H9 (cell line): ENCODE measurements at regions not wholly inside any gene's neighbourhood (a gene's known extent, or its start where the extent isn't known, plus 50 kb on each side); places are given as distances from the start of the nearest gene placed in this dataset.

Experiments used
- DNase-seq: peaks from one replicate; pipeline ENCODE4 v3.0.0-alpha.2; 2017
- H2AFZ ChIP-seq: one replicate; pipeline ENCODE4 v1.6.1; 2013; ENCODE audit warnings: mild to moderate bottlenecking, low read length, control low read depth, moderate library complexity
- H2AK5ac ChIP-seq: 2 replicates; pipeline ENCODE4 v1.6.1; 2013; ENCODE audit warnings: low read length, control low read depth, mixed read lengths; ENCODE audit not compliant: insufficient read length
- H2BK120ac ChIP-seq: one replicate; pipeline ENCODE4 v1.6.1; 2013; ENCODE audit warnings: low read depth, mild to moderate bottlenecking, low read length, control low read depth, inconsistent platforms; ENCODE audit not compliant: poor library complexity, severe bottlenecking
- H2BK12ac ChIP-seq: 2 replicates; pipeline ENCODE4 v1.6.1; 2013; ENCODE audit warnings: low read length, control low read depth, mixed read lengths, low read depth; ENCODE audit not compliant: insufficient read length
- H2BK15ac ChIP-seq: 2 replicates; pipeline ENCODE4 v1.6.1; 2013; ENCODE audit warnings: low read depth, low read length, control low read depth
- H2BK20ac ChIP-seq: one replicate; pipeline ENCODE4 v1.6.1; 2013; ENCODE audit warnings: low read depth, mild to moderate bottlenecking, low read length, control low read depth, inconsistent platforms; ENCODE audit not compliant: poor library complexity, severe bottlenecking
- H2BK5ac ChIP-seq: 2 replicates; pipeline ENCODE4 v1.6.1; 2013; ENCODE audit warnings: low read length, control low read depth, mixed read lengths; ENCODE audit not compliant: insufficient read length
- H3K14ac ChIP-seq: 2 replicates; pipeline ENCODE4 v1.6.1; 2013; ENCODE audit warnings: low read length, control low read depth; ENCODE audit not compliant: insufficient read depth
- H3K18ac ChIP-seq: 2 replicates; pipeline ENCODE4 v1.6.1; 2013; ENCODE audit warnings: low read depth, mild to moderate bottlenecking, mixed read lengths, low read length, control low read depth; ENCODE audit not compliant: insufficient read length
- H3K23ac ChIP-seq: 2 replicates; pipeline ENCODE4 v1.6.1; 2013; ENCODE audit warnings: low read length, control low read depth, mixed read lengths, low read depth; ENCODE audit not compliant: insufficient read length
- H3K23me2 ChIP-seq: 2 replicates; pipeline ENCODE4 v1.6.1; 2013; ENCODE audit warnings: low read depth, mild to moderate bottlenecking, mixed read lengths, low read length, control low read depth; ENCODE audit not compliant: insufficient read length, poor library complexity, severe bottlenecking
- H3K27ac ChIP-seq: 2 replicates; pipeline ENCODE4 v1.5.1; 2013; ENCODE audit warnings: low read length, control low read depth, mixed read lengths, low read depth; ENCODE audit not compliant: insufficient read length
- H3K27me3 ChIP-seq: 2 replicates; pipeline ENCODE4 v1.6.1; 2013; ENCODE audit warnings: low read length, control low read depth, inconsistent platforms; ENCODE audit not compliant: insufficient read depth
- H3K4ac ChIP-seq: 2 replicates; pipeline ENCODE4 v1.6.1; 2013; ENCODE audit warnings: low read depth, mild to moderate bottlenecking, control low read depth, inconsistent platforms, low read length, moderate library complexity
- H3K4me1 ChIP-seq: 2 replicates; pipeline ENCODE4 v1.6.1; 2013; ENCODE audit warnings: low read length, control low read depth, inconsistent platforms; ENCODE audit not compliant: insufficient read depth
- H3K4me2 ChIP-seq: 2 replicates; pipeline ENCODE4 v1.6.1; 2013; ENCODE audit warnings: low read length, control low read depth, mixed read lengths; ENCODE audit not compliant: insufficient read length, insufficient read depth
- H3K56ac ChIP-seq: 2 replicates; pipeline ENCODE4 v1.6.1; 2013; ENCODE audit warnings: low read depth, mild to moderate bottlenecking, mixed read lengths, low read length, control low read depth; ENCODE audit not compliant: insufficient read length
- H3K79me1 ChIP-seq: 2 replicates; pipeline ENCODE4 v1.6.1; 2013; ENCODE audit warnings: low read depth, mild to moderate bottlenecking, moderate library complexity, low read length, control low read depth, inconsistent platforms; ENCODE audit not compliant: insufficient read depth, poor library complexity, severe bottlenecking
- H3K79me2 ChIP-seq: 2 replicates; pipeline ENCODE4 v1.6.1; 2013; ENCODE audit warnings: low read length, control low read depth, inconsistent platforms; ENCODE audit not compliant: insufficient read depth
- H3K9ac ChIP-seq: 2 replicates; pipeline ENCODE4 v1.6.1; 2013; ENCODE audit warnings: low read length, control low read depth, mixed read lengths; ENCODE audit not compliant: insufficient read length; ENCODE audit errors: extremely low read depth
- H3K9me3 ChIP-seq: one replicate; pipeline ENCODE4 v1.6.1; 2013; ENCODE audit warnings: low read depth, low read length, inconsistent platforms; ENCODE audit not compliant: control insufficient read depth
- H3T11ph ChIP-seq: one replicate; pipeline ENCODE4 v1.6.1; 2013; ENCODE audit warnings: mild to moderate bottlenecking, low read length, control low read depth, inconsistent platforms
- H4K20me1 ChIP-seq: one replicate; pipeline ENCODE4 v1.6.1; 2013; ENCODE audit not compliant: control insufficient read depth, insufficient read length, insufficient read depth
- H4K5ac ChIP-seq: 2 replicates; pipeline ENCODE4 v1.6.1; 2013; ENCODE audit warnings: low read depth, mild to moderate bottlenecking, mixed read lengths, low read length, control low read depth; ENCODE audit not compliant: insufficient read length
- H4K8ac ChIP-seq: replicated peaks from 2 replicates; pipeline ENCODE4 v1.6.1; 2013; ENCODE audit warnings: low read length, control low read depth, mixed read lengths, low read depth; ENCODE audit not compliant: insufficient read length
- H4K91ac ChIP-seq: 2 replicates; pipeline ENCODE4 v1.6.1; 2013; ENCODE audit warnings: low read depth, mild to moderate bottlenecking, moderate library complexity, mixed read lengths, low read length, control low read depth; ENCODE audit not compliant: insufficient read length
- H3K27ac Mint-ChIP-seq, 3 experiments: 2 replicates in 2 of 3; 3 replicates in 1 of 3; pipeline ENCODE4 v1.8.0; 2020 to 2021; ENCODE audit warnings: mixed read lengths in 3 of 3, mild to moderate bottlenecking in 1 of 3, moderate library complexity in 1 of 3
- H3K27me3 Mint-ChIP-seq: 2 replicates; pipeline ENCODE4 v1.8.0; 2021; ENCODE audit warnings: low read depth, mild to moderate bottlenecking, moderate library complexity, mixed read lengths
- H3K36me3 Mint-ChIP-seq, 3 experiments: 2 replicates in 2 of 3; 3 replicates in 1 of 3; pipeline ENCODE4 v1.8.0; 2020 to 2021; ENCODE audit warnings: low read depth in 3 of 3, mixed read lengths in 3 of 3; ENCODE audit not compliant: insufficient read depth in 1 of 3
- H3K4me1 Mint-ChIP-seq, 2 experiments: 2 replicates each; pipeline ENCODE4 v1.8.0; 2020; ENCODE audit warnings: mixed read lengths in 2 of 2
- H3K4me3 Mint-ChIP-seq, 2 experiments: 2 replicates in 1 of 2; 3 replicates in 1 of 2; pipeline ENCODE4 v1.8.0; 2020 to 2021; ENCODE audit warnings: mild to moderate bottlenecking in 2 of 2, mixed read lengths in 2 of 2, moderate library complexity in 1 of 2
- H3K9me3 Mint-ChIP-seq, 2 experiments: 2 replicates in 1 of 2; 3 replicates in 1 of 2; pipeline ENCODE4 v1.8.0; 2020; ENCODE audit warnings: mild to moderate bottlenecking in 2 of 2, mixed read lengths in 2 of 2, moderate library complexity in 1 of 2
- CTCF ChIP-seq: fragments of 200-600 bp; sonication (generic); conservative IDR thresholded peaks from 3 replicates; pipeline ENCODE4 v1.8.0; 2021; ENCODE audit warnings: antibody characterized with exemption, mild to moderate bottlenecking
- WGBS: extraction: QIAGEN DNeasy Blood & Tissue Kit; methylation state at CpG from one replicate; pipeline ENCODE4 v1.1.7; 2013; ENCODE audit warnings: missing lambda C conversion rate, low lambda C conversion rate, mixed read lengths; ENCODE audit not compliant: insufficient read length; ENCODE audit errors: extremely low coverage; 5-methylcytosine and 5-hydroxymethylcytosine counted together

- H4K20me1 ChIP-seq, result no peaks in the 10 kb centered on the region
Measured at GRCh38 chr11:69215784-69216415, 60.2 kb downstream of the SMIM38 start.

More at GRCh38 chr11:69215784-69216415, 60.2 kb downstream of the SMIM38 start:
- Histone ChIP-seq H2AK5ac (no peak overlapping the region), H3K79me1 (no peaks in the 10 kb centered on the region), H3K4me2 (no peak overlapping the region), H3T11ph (no peak overlapping the region), H3K27ac (no peak overlapping the region), H4K8ac (no peak overlapping the region), H2BK12ac (no peak overlapping the region), H3K79me2 (no peaks in the 10 kb centered on the region), H3K18ac (no peak overlapping the region), H4K91ac (no peak overlapping the region), H3K23ac (no peak overlapping the region), H3K4ac (no peak overlapping the region), H3K27me3 (no peaks in the 10 kb centered on the region), H4K5ac (no peak overlapping the region), H3K4me1 (no peaks in the 10 kb centered on the region), H2BK5ac (no peak overlapping the region), H3K9ac (no peak overlapping the region), H2BK120ac (no peak overlapping the region), H2AFZ (no peak overlapping the region), H3K23me2 (no peaks in the 10 kb centered on the region), H2BK20ac (no peak overlapping the region), H2BK15ac (no peak overlapping the region), H3K9me3 (no peaks in the 10 kb centered on the region), H3K56ac (no peak overlapping the region), H3K14ac (no peak overlapping the region)
- no peaks in the 10 kb centered on the region for H3K36me3 Mint-ChIP-seq
- no peak overlapping the region for H3K27ac Mint-ChIP-seq
- H3K9me3 Mint-ChIP-seq, result peaks cover 0 to 3% of the 10 kb centered on the region in 2 experiments; a peak in 2 of 5 replicates
- peaks cover 13% of the 10 kb centered on the region for H3K27me3 Mint-ChIP-seq
- no peak for TF ChIP-seq CTCF
- H3K4me1 Mint-ChIP-seq, result peaks cover 0 to 6% of the 10 kb centered on the region in 2 experiments; a peak in 2 of 4 replicates
- H3K4me3 Mint-ChIP-seq, result no peak overlapping the region
- DNase-seq, result peak; percentile 8
- WGBS, result no CpG with 5 or more reads among the region's 6 CpGs
